OCI-LY7 (cell line): ENCODE measurements at regions not wholly inside any gene's neighbourhood (a gene's known extent, or its start where the extent isn't known, plus 50 kb on each side); places are given as distances from the start of the nearest gene placed in this dataset.

Experiments
- CTCF ChIP-seq: fragments of 200-600 bp; sonication (generic); conservative IDR thresholded peaks from 2 replicates; pipeline ENCODE4 v1.5.1; 2014; ENCODE audit warnings: mild to moderate bottlenecking, antibody characterized with exemption, low read length, moderate library complexity, mixed read lengths
- EZH2phosphoT487 ChIP-seq: fragments of 200-600 bp; sonication (generic); IDR thresholded peaks from 2 replicates; pipeline ENCODE4 v1.6.1; 2018; ENCODE audit warnings: low read depth, borderline replicate concordance, mild to moderate bottlenecking, mixed run types, antibody characterized with exemption, low read length, moderate library complexity, mixed read lengths

- TF ChIP-seq CTCF (no peak), EZH2phosphoT487 (no peak)
Observed at GRCh38 chr5:35367526-35367925, 137.2 kb upstream of the PRLR start.
